Gastroesophageal sphincter (tissue), 3 donors: ENCODE measurements at regions not wholly inside any gene's neighbourhood (a gene's known extent, or its start where the extent isn't known, plus 50 kb on each side); places are given as distances from the start of the nearest gene placed in this dataset.

Experiments used
- CTCF ChIP-seq, 4 experiments: fragments of 200-600 bp in 2 of 4; fragments of 450-650 bp in 2 of 4; sonication (generic) in 1 of 4; IDR thresholded peaks; one replicate each; pipeline ENCODE4 v1.5.1; 2017 to 2019; ENCODE audit warnings: antibody characterized with exemption in 4 of 4, mild to moderate bottlenecking in 2 of 4, moderate library complexity in 2 of 4
- EP300 ChIP-seq: sonication (generic); formaldehyde crosslinking; IDR thresholded peaks from one replicate; pipeline ENCODE4 v1.6.1; 2017; ENCODE audit warnings: antibody characterized with exemption, mild to moderate bottlenecking
- POLR2A ChIP-seq, 2 donors: fragments of 450-650 bp; IDR thresholded peaks; one replicate each; pipeline ENCODE4 v1.6.1; 2017; ENCODE audit warnings: antibody characterized with exemption in 2 of 2, mild to moderate bottlenecking in 2 of 2, moderate library complexity in 1 of 2
- POLR2AphosphoS5 ChIP-seq: sonication (generic); formaldehyde crosslinking; IDR thresholded peaks from one replicate; pipeline ENCODE4 v1.6.1; 2017; ENCODE audit warnings: antibody characterized with exemption

- TF ChIP-seq CTCF (IDR thresholded peaks at IDR 0.05) (no peak), POLR2A (IDR thresholded peaks at IDR 0.05) (no peak), EP300 (no peak), POLR2AphosphoS5 (no peak)
These were observed 518.6 kb downstream of the PIK3C3 start for GRCh38 chr18:42473611-42474010.
